ENCODE measurements at regions not wholly inside any gene's neighbourhood (a gene's known extent, or its start where the extent isn't known, plus 50 kb on each side); places are given as distances from the start of the nearest gene placed in this dataset.

- H3K9me3 ChIP-seq (ENCODE audit: control insufficient read depth, insufficient read depth, low read depth, low read length), result no peaks in the 10 kb centered on the region
- H3K36me3 ChIP-seq (ENCODE audit: control insufficient read depth, insufficient read depth, low read length), result no peaks in the 10 kb centered on the region
- intact Hi-C loops (cut with micrococcal nuclease; ENCODE audit: unreplicated experiment) (loop anchor here (1.0 kb wide), 1 partner anchor 43 kb away; no protein-coding TSS in a partner anchor), in situ Hi-C loops (cut with HindIII; ENCODE audit: low pct_unique_long_range_greater_than_20kb, low sequenced_read_pairs) (no loop called here)
- POLR2A ChIA-PET, result no interaction called here
- CTCF ChIA-PET, result no interaction called here
- ATAC-seq (no peak), DNase-seq (ENCODE audit: low read depth, low spot score) (no peak)
- BruUV-seq (replicated peaks), result no TSS peak
- TF ChIP-seq POLR2AphosphoS5 (IDR thresholded peaks at IDR 0.05; ENCODE audit: low read depth, low read length) (no peak), TCF7L2 (IDR thresholded peaks at IDR 0.05; ENCODE audit: low read depth, low read length) (no peak), SIN3A (IDR thresholded peaks at IDR 0.05; ENCODE audit: borderline replicate concordance, insufficient read depth, low read depth, low read length) (no peak), REST (IDR thresholded peaks at IDR 0.05; ENCODE audit: insufficient read depth in 1 of 2, low read depth in 2 of 2, low read length in 1 of 2) (no peak), CTCF (IDR thresholded peaks at IDR 0.05) (no peak)
- no peaks in the 10 kb centered on the region for H3K27me3 ChIP-seq (ENCODE audit: control insufficient read depth, insufficient read depth, low read length)
- H3K27ac ChIP-seq (ENCODE audit: low read length), result no peak overlapping the region
- H3K4me1 ChIP-seq (ENCODE audit: control insufficient read depth, insufficient read depth, low read length), result no peaks in the 10 kb centered on the region
- H3K4me3 ChIP-seq (ENCODE audit: low read depth in 2 of 2, low read length in 2 of 2), result no peak overlapping the region
Observed at GRCh38 chr2:179349670-179350303, 85.2 kb upstream of the SESTD1 start.

- H3K27me3 ChIP-seq (ENCODE audit: control insufficient read depth, insufficient read depth, low read length), result no peaks in the 10 kb centered on the region
- H3K4me1 ChIP-seq (ENCODE audit: control insufficient read depth, insufficient read depth, low read length), result peaks cover 3% of the 10 kb centered on the region; the same call in 1 of the 2 replicates
- BruUV-seq (replicated peaks), result no TSS peak
- H3K27ac ChIP-seq (ENCODE audit: low read length), result no peak overlapping the region
- ATAC-seq (no peak), DNase-seq (ENCODE audit: low read depth, low spot score) (no peak)
- TF ChIP-seq POLR2AphosphoS5 (IDR thresholded peaks at IDR 0.05; ENCODE audit: low read depth, low read length) (no peak), CTCF (IDR thresholded peaks at IDR 0.05) (no peak), SIN3A (IDR thresholded peaks at IDR 0.05; ENCODE audit: borderline replicate concordance, insufficient read depth, low read depth, low read length) (no peak), REST (IDR thresholded peaks at IDR 0.05; ENCODE audit: insufficient read depth in 1 of 2, low read depth in 2 of 2, low read length in 1 of 2) (no peak)
- intact Hi-C loops (cut with micrococcal nuclease; ENCODE audit: unreplicated experiment) (no loop called here), in situ Hi-C loops (cut with HindIII; ENCODE audit: low pct_unique_long_range_greater_than_20kb, low sequenced_read_pairs) (no loop called here)
- no peaks in the 10 kb centered on the region for H3K9me3 ChIP-seq (ENCODE audit: control insufficient read depth, insufficient read depth, low read depth, low read length)
- H3K4me3 ChIP-seq (ENCODE audit: low read depth in 2 of 2, low read length in 2 of 2), result no peak overlapping the region
- ChIA-PET POLR2A (no interaction called here), CTCF (interaction anchor here (0.6 kb wide), 1 partner anchor 53 kb away, joined by 3 read pairs; no protein-coding TSS in a partner anchor)
- no peaks in the 10 kb centered on the region for H3K36me3 ChIP-seq (ENCODE audit: control insufficient read depth, insufficient read depth, low read length)
Observed at GRCh38 chr2:179348906-179349305, 84.3 kb upstream of the SESTD1 start.

Data from Panc1 (cell line).